ENCODE measurements at regions not wholly inside any gene's neighbourhood (a gene's known extent, or its start where the extent isn't known, plus 50 kb on each side); places are given as distances from the start of the nearest gene placed in this dataset.
A peak's percentile ranks its signal among the peaks of the same experiment; 100 is the strongest.

DNA sequence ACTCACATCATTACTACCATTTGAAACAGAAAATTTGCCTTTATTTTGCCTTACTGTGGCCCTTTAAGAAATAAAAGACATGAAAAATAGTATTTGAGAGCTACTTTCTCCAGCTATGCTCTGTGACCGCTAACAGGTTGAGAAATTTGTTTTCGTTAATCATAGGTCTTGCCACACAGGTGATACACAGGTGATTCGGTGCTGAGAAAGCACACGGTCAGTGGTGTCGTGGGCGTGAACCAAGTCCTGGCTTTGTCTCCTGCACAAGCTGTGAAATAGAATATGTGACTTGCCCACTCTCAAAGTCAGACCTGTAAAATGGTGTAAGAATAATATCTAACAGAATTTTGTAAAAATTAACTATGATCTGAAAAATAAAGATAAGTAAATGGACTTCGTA, 155.3 kb upstream of the SLC39A10 start:
- Histone ChIP-seq H3K9me3 (no peaks in the 10 kb centered on the region), H3K4me1 (ENCODE audit: control insufficient read depth in 1 of 2, extremely low read depth in 1 of 2, insufficient read depth in 2 of 2, low read length in 2 of 2) (no peaks in the 10 kb centered on the region), H3K36me3 (ENCODE audit: control insufficient read depth in 2 of 2, extremely low read depth in 1 of 2, insufficient read depth in 1 of 2, low read length in 1 of 2) (no peaks in the 10 kb centered on the region), H3K27me3 (replicated peaks in 1 of 2; ENCODE audit: control insufficient read depth in 2 of 2, extremely low read depth in 1 of 2, insufficient read depth in 2 of 2, low read length in 1 of 2) (no peaks in the 10 kb centered on the region), H3K27ac (ENCODE audit: low read length) (no peak overlapping the region), H3K4me3 (ENCODE audit: control insufficient read depth in 1 of 2, extremely low read depth in 1 of 2, low read length in 1 of 2) (no peak overlapping the region)
- H3K4me3 Mint-ChIP-seq: no peak overlapping the region
- no peaks in the 10 kb centered on the region for H3K27me3 Mint-ChIP-seq
- DNase-seq (no peak), ATAC-seq (replicated peaks in 1 of 4) (no peak)
- WGBS (ENCODE audit: insufficient coverage): 100% methylated on average over 2 of the region's 7 CpGs
- H3K9me3 Mint-ChIP-seq: no peaks in the 10 kb centered on the region
- peaks cover 27 to 41% (median 38%) of the 10 kb centered on the region in 3 donors for H3K4me1 Mint-ChIP-seq
- H3K27ac Mint-ChIP-seq: no peak overlapping the region
- POLR2A ChIA-PET: no interaction called here
- H3K36me3 Mint-ChIP-seq: no peaks in the 10 kb centered on the region
- CTCF ChIA-PET: interaction anchor here (0.5 to 2.4 kb wide), 4 partner anchors 93 to 159 kb away, joined by 3 to 11 read pairs (median 4); partner anchors contain the start of gene SLC39A10 (in 1 of the 2)

DNA sequence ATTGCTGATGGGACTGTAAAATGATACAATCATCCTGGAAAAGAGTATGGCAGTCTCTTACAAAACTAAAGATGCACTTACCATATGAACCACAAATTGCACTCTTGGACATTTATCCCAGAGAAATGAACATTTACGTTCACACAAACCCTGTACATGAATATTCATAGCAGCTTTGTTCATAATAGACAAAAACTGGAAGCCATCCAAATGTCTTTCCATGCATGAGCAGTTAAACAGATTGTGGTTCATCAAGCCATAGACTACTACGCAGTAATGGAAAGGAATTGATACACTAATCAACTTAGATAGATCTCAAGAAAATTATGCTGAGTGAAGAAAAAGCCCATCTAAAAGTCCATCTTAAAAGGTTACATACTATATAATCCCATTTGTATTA, 156.1 kb upstream of the SLC39A10 start:
- ChIA-PET CTCF (no interaction called here), POLR2A (no interaction called here)
- WGBS (ENCODE audit: insufficient coverage): 83% methylated on average over 1 of the region's 2 CpGs
- Histone ChIP-seq H3K27me3 (replicated peaks in 1 of 2; ENCODE audit: control insufficient read depth in 2 of 2, extremely low read depth in 1 of 2, insufficient read depth in 2 of 2, low read length in 1 of 2) (no peaks in the 10 kb centered on the region), H3K9me3 (no peaks in the 10 kb centered on the region), H3K27ac (ENCODE audit: low read length) (no peak overlapping the region), H3K36me3 (ENCODE audit: control insufficient read depth in 2 of 2, extremely low read depth in 1 of 2, insufficient read depth in 1 of 2, low read length in 1 of 2) (no peaks in the 10 kb centered on the region), H3K4me1 (ENCODE audit: control insufficient read depth in 1 of 2, extremely low read depth in 1 of 2, insufficient read depth in 2 of 2, low read length in 2 of 2) (no peaks in the 10 kb centered on the region), H3K4me3 (ENCODE audit: control insufficient read depth in 1 of 2, extremely low read depth in 1 of 2, low read length in 1 of 2) (no peak overlapping the region)
- ATAC-seq (replicated peaks in 1 of 4): no peak
- Mint-ChIP-seq H3K27ac (no peak overlapping the region), H3K36me3 (no peaks in the 10 kb centered on the region), H3K9me3 (no peaks in the 10 kb centered on the region), H3K27me3 (no peaks in the 10 kb centered on the region), H3K4me3 (no peak overlapping the region), H3K4me1 (peaks cover 31 to 47% (median 41%) of the 10 kb centered on the region in 3 donors)
- no peak for DNase-seq

- H3K36me3 ChIP-seq (ENCODE audit: control insufficient read depth in 2 of 2, extremely low read depth in 1 of 2, insufficient read depth in 1 of 2, low read length in 1 of 2): no peaks in the 10 kb centered on the region
- H3K9me3 Mint-ChIP-seq: no peaks in the 10 kb centered on the region
- H3K4me3 ChIP-seq (ENCODE audit: control insufficient read depth in 1 of 2, extremely low read depth in 1 of 2, low read length in 1 of 2): no peak overlapping the region
- DNase-seq (no peak), ATAC-seq (replicated peaks in 1 of 4) (no peak)
- H3K36me3 Mint-ChIP-seq: no peaks in the 10 kb centered on the region
- H3K4me3 Mint-ChIP-seq: no peak overlapping the region
- H3K9me3 ChIP-seq: no peaks in the 10 kb centered on the region
- ChIA-PET POLR2A (interaction anchor here (0.6 to 1.3 kb wide), 6 partner anchors 35 to 161 kb away, joined by 3 to 4 read pairs (median 3); partner anchors contain the start of gene SLC39A10 (in 1 of the 2)), CTCF (interaction anchor here (0.6 to 4.5 kb wide), 27 partner anchors 8 to 1678 kb away, joined by 3 to 110 read pairs (median 4); partner anchors contain the start of genes DNAH7 (in 1 of the 2) and SLC39A10 (in 1 of the 2))
- H3K4me1 ChIP-seq (ENCODE audit: control insufficient read depth in 1 of 2, extremely low read depth in 1 of 2, insufficient read depth in 2 of 2, low read length in 2 of 2): no peaks in the 10 kb centered on the region
- no CpG with 5 or more reads among the region's 3 CpGs for WGBS (ENCODE audit: insufficient coverage)
- no peaks in the 10 kb centered on the region for H3K27me3 ChIP-seq (replicated peaks in 1 of 2; ENCODE audit: control insufficient read depth in 2 of 2, extremely low read depth in 1 of 2, insufficient read depth in 2 of 2, low read length in 1 of 2)
- no peak overlapping the region for H3K27ac Mint-ChIP-seq
- H3K27me3 Mint-ChIP-seq: no peaks in the 10 kb centered on the region
- H3K4me1 Mint-ChIP-seq: peaks cover 45 to 51% (median 46%) of the 10 kb centered on the region in 3 donors
- H3K27ac ChIP-seq (ENCODE audit: low read length): no peak overlapping the region
These were observed 158.1 kb upstream of the SLC39A10 start for GRCh38 chr2:195498839-195499490.

GRCh38 chr2:195498176-195498575, 158.8 kb upstream of the SLC39A10 start:
- peak; percentile 5 to 76 (median 57) for DNase-seq
- no peak overlapping the region for H3K4me3 ChIP-seq (ENCODE audit: control insufficient read depth in 1 of 2, extremely low read depth in 1 of 2, low read length in 1 of 2)
- H3K36me3 ChIP-seq (ENCODE audit: control insufficient read depth in 2 of 2, extremely low read depth in 1 of 2, insufficient read depth in 1 of 2, low read length in 1 of 2): no peaks in the 10 kb centered on the region
- ChIA-PET POLR2A (interaction anchor here (0.6 to 1.0 kb wide), 5 partner anchors 35 to 162 kb away, joined by 3 to 6 read pairs (median 4); partner anchors contain the start of gene SLC39A10 (in 1 of the 2)), CTCF (interaction anchor here (0.6 to 4.5 kb wide), 26 partner anchors 9 to 570 kb away, joined by 3 to 110 read pairs (median 4); partner anchors contain the start of genes DNAH7 (in 1 of the 2) and SLC39A10 (in 1 of the 2))
- peak overlapping the region; percentile 11 for H3K27ac Mint-ChIP-seq
- no peaks in the 10 kb centered on the region for H3K9me3 Mint-ChIP-seq
- H3K4me3 Mint-ChIP-seq: no peak overlapping the region
- no peaks in the 10 kb centered on the region for H3K36me3 Mint-ChIP-seq
- H3K27ac ChIP-seq (ENCODE audit: low read length): no peak overlapping the region
- H3K4me1 Mint-ChIP-seq: peaks cover 45 to 52% (median 45%) of the 10 kb centered on the region in 3 donors
- ATAC-seq (replicated peaks in 1 of 4): peak; percentile 59 to 80 (median 70)
- no peaks in the 10 kb centered on the region for H3K27me3 Mint-ChIP-seq
- H3K4me1 ChIP-seq (ENCODE audit: control insufficient read depth in 1 of 2, extremely low read depth in 1 of 2, insufficient read depth in 2 of 2, low read length in 2 of 2): no peaks in the 10 kb centered on the region
- H3K27me3 ChIP-seq (replicated peaks in 1 of 2; ENCODE audit: control insufficient read depth in 2 of 2, extremely low read depth in 1 of 2, insufficient read depth in 2 of 2, low read length in 1 of 2): no peaks in the 10 kb centered on the region
- no peaks in the 10 kb centered on the region for H3K9me3 ChIP-seq

DNA sequence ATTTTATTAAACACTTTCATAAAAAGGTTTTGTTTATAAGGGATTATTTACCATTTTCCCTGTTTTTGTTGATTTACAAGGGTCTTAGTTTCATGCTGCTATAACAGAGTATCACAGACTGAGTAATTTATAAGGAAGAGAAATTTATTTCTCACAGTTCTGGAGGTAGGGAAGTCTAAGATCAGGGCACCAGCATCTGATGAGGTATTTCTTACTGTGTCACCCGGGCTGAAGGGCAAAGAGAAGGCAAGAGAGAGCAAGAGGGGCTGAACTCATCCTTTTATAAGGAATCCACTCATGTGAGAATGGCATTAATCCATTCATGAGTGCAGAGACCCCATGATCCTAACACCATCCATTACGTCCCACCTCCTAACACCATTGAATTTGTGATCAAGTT, 160.0 kb upstream of the SLC39A10 start:
- no peak overlapping the region for H3K4me3 Mint-ChIP-seq
- Histone ChIP-seq H3K27me3 (replicated peaks in 1 of 2; ENCODE audit: control insufficient read depth in 2 of 2, extremely low read depth in 1 of 2, insufficient read depth in 2 of 2, low read length in 1 of 2) (no peaks in the 10 kb centered on the region), H3K4me1 (ENCODE audit: control insufficient read depth in 1 of 2, extremely low read depth in 1 of 2, insufficient read depth in 2 of 2, low read length in 2 of 2) (no peaks in the 10 kb centered on the region), H3K9me3 (no peaks in the 10 kb centered on the region), H3K4me3 (ENCODE audit: control insufficient read depth in 1 of 2, extremely low read depth in 1 of 2, low read length in 1 of 2) (no peak overlapping the region), H3K27ac (ENCODE audit: low read length) (no peak overlapping the region), H3K36me3 (ENCODE audit: control insufficient read depth in 2 of 2, extremely low read depth in 1 of 2, insufficient read depth in 1 of 2, low read length in 1 of 2) (no peaks in the 10 kb centered on the region)
- peaks cover 39 to 48% (median 45%) of the 10 kb centered on the region in 3 donors for H3K4me1 Mint-ChIP-seq
- no peaks in the 10 kb centered on the region for H3K9me3 Mint-ChIP-seq
- no peaks in the 10 kb centered on the region for H3K36me3 Mint-ChIP-seq
- ATAC-seq (replicated peaks in 1 of 4) (no peak), DNase-seq (no peak)
- no peaks in the 10 kb centered on the region for H3K27me3 Mint-ChIP-seq
- H3K27ac Mint-ChIP-seq: peak overlapping the region in 1 of 2 donors; percentile 50
- WGBS (ENCODE audit: insufficient coverage): no CpG with 5 or more reads among the region's 2 CpGs
- ChIA-PET POLR2A (no interaction called here), CTCF (interaction anchor here (0.6 to 4.5 kb wide), 7 partner anchors 15 to 501 kb away, joined by 3 to 110 read pairs (median 7); partner anchors contain the start of gene SLC39A10 (in 1 of the 2))

DNA sequence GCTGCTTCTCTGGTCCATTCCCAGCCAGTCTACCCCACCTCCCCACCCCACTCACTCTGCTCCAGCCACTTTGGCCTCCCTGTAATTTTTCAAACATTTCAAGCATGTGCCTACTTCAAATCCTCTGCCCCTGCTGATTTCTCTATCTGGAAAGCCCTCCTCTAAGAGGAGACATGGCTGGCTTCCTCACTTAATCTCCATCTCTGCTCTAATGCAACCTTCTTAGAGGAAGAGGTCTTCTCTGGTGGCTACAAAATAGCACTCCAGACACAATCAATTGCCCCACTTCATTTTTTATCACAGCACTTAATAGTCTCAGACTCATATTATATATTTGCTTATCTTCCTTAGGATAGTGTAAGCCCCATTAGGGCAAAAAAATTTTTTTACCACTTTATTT, 161.1 kb upstream of the SLC39A10 start:
- no peaks in the 10 kb centered on the region for H3K36me3 ChIP-seq (ENCODE audit: control insufficient read depth in 2 of 2, extremely low read depth in 1 of 2, insufficient read depth in 1 of 2, low read length in 1 of 2)
- DNase-seq (no peak), ATAC-seq (replicated peaks in 1 of 4) (no peak)
- H3K4me1 ChIP-seq (ENCODE audit: control insufficient read depth in 1 of 2, extremely low read depth in 1 of 2, insufficient read depth in 2 of 2, low read length in 2 of 2): no peaks in the 10 kb centered on the region
- H3K27ac ChIP-seq (ENCODE audit: low read length): no peak overlapping the region
- H3K9me3 ChIP-seq: no peaks in the 10 kb centered on the region
- H3K4me3 ChIP-seq (ENCODE audit: control insufficient read depth in 1 of 2, extremely low read depth in 1 of 2, low read length in 1 of 2): no peak overlapping the region
- no peak overlapping the region for H3K4me3 Mint-ChIP-seq
- H3K9me3 Mint-ChIP-seq: no peaks in the 10 kb centered on the region
- no peaks in the 10 kb centered on the region for H3K27me3 ChIP-seq (replicated peaks in 1 of 2; ENCODE audit: control insufficient read depth in 2 of 2, extremely low read depth in 1 of 2, insufficient read depth in 2 of 2, low read length in 1 of 2)
- H3K27me3 Mint-ChIP-seq: no peaks in the 10 kb centered on the region
- ChIA-PET CTCF (interaction anchor here (0.9 to 4.5 kb wide), 4 partner anchors 164 kb away, joined by 3 to 110 read pairs (median 4); no protein-coding TSS in a partner anchor), POLR2A (no interaction called here)
- H3K27ac Mint-ChIP-seq: no peak overlapping the region
- peaks cover 37 to 51% (median 45%) of the 10 kb centered on the region in 3 donors for H3K4me1 Mint-ChIP-seq
- no peaks in the 10 kb centered on the region for H3K36me3 Mint-ChIP-seq

Measured in T-cell (primary cell).